ENCODE measurements at regions not wholly inside any gene's neighbourhood (a gene's known extent, or its start where the extent isn't known, plus 50 kb on each side); places are given as distances from the start of the nearest gene placed in this dataset.

DNA sequence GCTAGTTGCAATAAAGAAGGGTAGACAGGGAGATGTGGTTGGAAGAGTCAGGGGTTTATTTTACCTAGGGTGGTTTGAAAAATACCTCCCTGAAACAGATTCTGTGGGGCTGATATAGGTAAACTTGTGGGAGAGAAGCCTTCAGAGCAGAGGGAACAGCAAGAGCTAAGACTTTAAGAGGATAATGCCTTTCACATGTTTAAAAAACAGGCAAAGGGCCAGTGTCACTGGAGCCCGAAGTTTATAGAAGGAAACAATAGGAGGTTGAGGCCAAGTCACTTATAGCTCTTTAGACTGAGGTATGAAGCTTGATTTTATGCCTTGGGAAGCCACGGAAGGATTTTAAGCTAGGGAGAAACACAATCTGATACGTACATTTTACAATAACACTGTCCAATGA, 448.7 kb downstream of the TAFA4 start:
- Mint-ChIP-seq H3K36me3 (peaks cover 0 to 10% of the 10 kb centered on the region in 2 donors), H3K9me3 (peaks cover 0 to 9% of the 10 kb centered on the region in 2 donors), H3K27ac (no peak overlapping the region)
- DNase-seq (ENCODE audit: low spot score in 2 of 2) (no peak), ATAC-seq (no peak)

- no peak for DNase-seq (ENCODE audit: low spot score in 2 of 2)
- no peak for ATAC-seq
- Mint-ChIP-seq H3K9me3 (peaks cover 0 to 9% of the 10 kb centered on the region in 2 donors), H3K36me3 (peaks cover 0 to 10% of the 10 kb centered on the region in 2 donors), H3K27ac (no peak overlapping the region)
Measured at GRCh38 chr3:68483041-68483440, 449.3 kb downstream of the TAFA4 start.

DNA sequence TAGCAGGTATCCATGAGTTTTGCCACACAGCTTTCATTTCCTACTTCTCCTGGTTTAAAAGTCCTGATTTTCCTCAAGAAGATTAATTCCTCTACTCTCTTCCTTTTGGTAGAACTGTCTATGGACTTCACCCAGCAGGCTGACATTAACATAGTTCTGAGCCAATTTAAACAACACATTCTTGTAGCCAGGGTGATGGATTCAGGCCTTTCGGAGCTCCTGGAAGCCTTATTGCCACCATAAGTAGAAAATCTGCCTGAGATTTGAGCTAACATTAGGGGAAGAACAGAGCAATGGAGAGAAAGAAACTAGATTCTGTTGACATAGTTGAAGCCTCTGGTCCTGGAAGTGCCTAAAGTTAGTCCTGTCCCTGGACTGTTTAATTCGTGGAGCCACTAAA, 449.8 kb downstream of the TAFA4 start:
- Mint-ChIP-seq H3K36me3 (peaks cover 0 to 10% of the 10 kb centered on the region in 2 donors), H3K27ac (no peak overlapping the region), H3K9me3 (peaks cover 0 to 9% of the 10 kb centered on the region in 2 donors)
- DNase-seq (ENCODE audit: low spot score in 2 of 2): no peak
- no peak for ATAC-seq

GRCh38 chr3:68479779-68480178, 452.6 kb downstream of the TAFA4 start:
- peaks cover 0 to 3% of the 10 kb centered on the region in 2 donors for H3K9me3 Mint-ChIP-seq
- H3K36me3 Mint-ChIP-seq: peaks cover 0 to 5% of the 10 kb centered on the region in 2 donors
- no peak for DNase-seq (ENCODE audit: low spot score in 2 of 2)
- no peak overlapping the region for H3K27ac Mint-ChIP-seq
- no peak for ATAC-seq

DNA sequence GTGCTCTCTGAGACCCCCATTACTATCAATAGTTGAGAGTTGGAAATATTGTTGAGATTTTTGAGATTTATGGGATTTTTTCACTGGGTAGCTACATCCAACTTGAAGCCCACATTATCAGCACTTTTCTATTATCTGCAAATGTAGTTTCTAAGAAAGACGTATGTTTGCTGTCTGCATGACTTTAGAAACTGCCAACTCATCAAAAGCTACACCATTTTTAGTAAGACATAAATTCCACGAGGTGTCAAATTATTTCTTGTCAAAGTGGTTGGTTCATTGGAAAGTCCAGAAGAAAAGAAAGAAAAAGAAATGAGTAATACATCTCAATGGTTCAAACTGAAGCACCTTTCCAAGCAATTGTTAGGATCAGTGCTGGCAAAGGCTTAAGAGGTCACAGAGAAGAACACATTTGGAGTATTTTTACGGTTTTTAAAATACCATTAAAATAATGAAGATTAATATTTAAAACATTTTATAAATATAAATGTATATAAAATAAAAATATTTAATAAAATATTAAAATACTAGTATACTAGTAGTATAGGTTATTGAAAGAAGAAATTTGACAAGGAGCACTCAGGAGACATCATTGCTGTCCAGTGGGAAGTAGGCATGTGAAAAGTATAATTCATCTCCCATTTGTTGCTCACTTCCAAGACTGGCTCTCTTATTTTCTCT, 463.5 kb downstream of the TAFA4 start:
- DNase-seq (ENCODE audit: low spot score in 2 of 2) (no peak), ATAC-seq (no peak)
- H3K36me3 Mint-ChIP-seq: peaks cover 4 to 7% of the 10 kb centered on the region in 2 donors
- no peak overlapping the region for H3K27ac Mint-ChIP-seq
- peaks cover 5 to 6% of the 10 kb centered on the region in 2 donors for H3K9me3 Mint-ChIP-seq

DNA sequence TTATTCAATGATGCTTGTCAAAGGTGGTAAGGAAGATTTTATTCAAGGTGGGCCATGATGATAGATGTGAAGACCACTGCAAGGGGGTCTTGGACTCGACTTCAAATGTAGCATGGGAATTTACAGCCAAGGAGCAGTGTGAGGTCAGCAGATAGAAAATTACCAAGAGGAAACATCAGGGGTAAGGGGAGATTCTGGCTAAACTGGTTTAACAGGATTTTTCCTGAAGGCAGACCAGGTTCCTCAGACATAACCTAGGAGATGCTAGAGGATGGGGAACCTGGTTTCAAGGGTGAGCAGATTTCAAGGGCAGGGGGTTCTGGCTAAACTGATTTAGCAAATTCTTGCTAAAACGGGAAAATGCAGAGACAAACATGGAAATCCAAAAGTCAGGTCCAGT, 464.9 kb downstream of the TAFA4 start:
- DNase-seq (ENCODE audit: low spot score in 2 of 2) (no peak), ATAC-seq (no peak)
- Mint-ChIP-seq H3K9me3 (peaks cover 5 to 6% of the 10 kb centered on the region in 2 donors), H3K36me3 (peaks cover 4 to 7% of the 10 kb centered on the region in 2 donors), H3K27ac (no peak overlapping the region)

DNA sequence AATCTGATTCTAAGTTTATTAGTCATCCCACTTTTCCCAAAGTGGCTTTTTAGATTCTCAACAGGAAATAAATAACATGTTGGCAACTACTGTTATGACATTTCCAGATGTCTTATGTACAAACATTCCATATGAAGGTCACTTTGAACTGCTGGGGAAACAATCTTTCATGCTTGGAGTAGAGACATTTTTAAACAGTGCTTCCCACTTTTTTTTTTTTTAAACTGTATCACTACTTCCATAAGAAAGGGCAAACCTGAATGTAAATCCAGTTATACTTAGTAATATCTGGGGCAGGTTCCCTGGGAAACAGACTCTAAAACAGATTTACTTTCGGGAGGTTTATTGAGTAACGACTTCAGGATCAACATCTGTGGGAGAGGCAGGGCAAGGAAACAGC, 473.8 kb downstream of the TAFA4 start:
- peaks cover 7 to 9% of the 10 kb centered on the region in 2 donors for H3K9me3 Mint-ChIP-seq
- peaks cover 13 to 26% of the 10 kb centered on the region in 2 donors for H3K36me3 Mint-ChIP-seq
- peak overlapping the region in 1 of 2 donors; percentile 44 for H3K27ac Mint-ChIP-seq
- no peak for DNase-seq (ENCODE audit: low spot score in 2 of 2)
- no peak for ATAC-seq

- no peaks in the 10 kb centered on the region for H3K36me3 Mint-ChIP-seq
- no peak overlapping the region for H3K27ac Mint-ChIP-seq
- ATAC-seq: no peak
- peaks cover 0 to 11% of the 10 kb centered on the region in 2 donors for H3K9me3 Mint-ChIP-seq
- no peak for DNase-seq (ENCODE audit: low spot score in 2 of 2)
Measured at GRCh38 chr3:68448510-68449383, 483.6 kb downstream of the TAFA4 start.

DNA sequence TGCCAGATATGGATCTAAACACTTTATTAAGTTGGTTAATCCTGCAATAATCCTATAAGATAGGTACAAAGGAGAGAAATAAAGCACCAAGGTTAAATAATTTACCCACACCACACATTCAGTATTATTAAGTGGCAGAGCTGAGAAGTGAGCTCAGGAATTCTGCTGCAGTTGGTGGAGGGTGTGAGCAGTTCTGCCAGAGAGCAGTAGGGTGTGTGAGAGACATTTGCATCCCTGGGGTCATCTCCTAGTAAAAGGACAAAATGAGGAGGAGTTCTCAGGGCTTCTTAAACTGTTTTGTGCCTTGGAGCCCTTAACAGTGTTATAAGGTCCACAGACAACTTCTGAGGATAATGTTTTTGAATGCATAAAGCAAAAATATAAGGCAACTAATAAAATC, 484.5 kb downstream of the TAFA4 start:
- no peak for DNase-seq (ENCODE audit: low spot score in 2 of 2)
- ATAC-seq: no peak
- peaks cover 0 to 11% of the 10 kb centered on the region in 2 donors for H3K9me3 Mint-ChIP-seq
- H3K27ac Mint-ChIP-seq: no peak overlapping the region
- H3K36me3 Mint-ChIP-seq: no peaks in the 10 kb centered on the region

DNA sequence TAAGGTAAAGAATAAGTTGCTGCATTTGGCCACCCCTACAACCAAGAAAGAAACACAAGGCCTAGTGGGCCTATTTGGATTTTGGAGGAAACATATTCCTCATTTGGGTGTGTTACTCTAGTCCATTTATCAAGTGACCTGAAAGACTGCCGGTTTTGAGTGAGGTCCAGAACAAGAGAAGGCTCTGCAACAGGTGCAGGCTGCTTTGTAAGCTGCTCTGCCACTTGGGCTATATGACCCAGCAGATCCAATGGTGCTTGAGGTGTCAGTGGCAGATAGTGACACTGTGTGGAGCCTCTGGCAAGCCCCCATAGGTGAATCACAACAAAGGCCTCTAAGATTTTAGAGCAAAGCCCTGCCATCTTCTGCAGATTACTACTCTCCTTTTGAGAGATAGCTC, 491.3 kb downstream of the TAFA4 start:
- no peaks in the 10 kb centered on the region for H3K36me3 Mint-ChIP-seq
- no peak for ATAC-seq
- peaks cover 0 to 5% of the 10 kb centered on the region in 2 donors for H3K9me3 Mint-ChIP-seq
- DNase-seq (ENCODE audit: low spot score in 2 of 2): no peak
- no peak overlapping the region for H3K27ac Mint-ChIP-seq

DNA sequence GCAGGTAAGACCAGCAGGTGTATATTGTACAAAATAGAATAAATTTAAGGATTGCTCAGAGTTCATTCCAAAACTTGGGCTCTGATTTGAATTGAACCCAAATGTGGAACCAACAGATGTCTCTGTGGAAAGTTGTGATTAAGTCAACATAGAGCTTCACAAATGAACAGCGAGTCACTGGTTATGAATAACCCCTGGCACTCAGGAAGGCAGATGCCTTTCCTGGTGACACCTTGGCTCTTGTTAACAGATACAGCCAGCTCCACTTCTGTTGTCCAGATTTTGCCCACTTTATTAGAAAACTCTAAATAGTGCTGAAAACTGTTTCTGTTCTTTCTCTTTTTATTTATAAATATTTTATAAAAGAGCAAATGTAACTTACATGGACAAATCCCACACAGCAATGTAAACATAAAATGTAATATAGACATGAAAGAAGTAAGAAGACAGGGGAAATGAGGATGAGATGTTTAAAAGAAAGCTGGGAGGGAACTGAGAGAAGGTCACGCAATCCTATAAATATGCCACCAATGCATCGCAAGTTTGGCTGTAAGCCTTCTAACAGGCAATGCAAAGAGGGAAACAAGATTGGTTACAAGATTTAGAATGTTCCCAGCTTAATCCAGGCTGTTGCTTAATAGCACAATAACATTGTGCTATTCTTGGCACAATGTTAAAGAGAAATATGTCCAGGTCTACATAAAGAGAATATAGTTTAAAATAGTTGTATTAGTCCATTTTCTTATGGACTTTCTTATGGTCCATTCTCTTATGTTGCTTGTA, 495.5 kb downstream of the TAFA4 start:
- no peak overlapping the region for H3K27ac Mint-ChIP-seq

GRCh38 chr3:68428495-68428894, 503.9 kb downstream of the TAFA4 start:
- DNase-seq (ENCODE audit: low spot score in 2 of 2): no peak
- no peaks in the 10 kb centered on the region for H3K9me3 Mint-ChIP-seq
- ATAC-seq: no peak
- no peaks in the 10 kb centered on the region for H3K36me3 Mint-ChIP-seq
- no peak overlapping the region for H3K27ac Mint-ChIP-seq

More for the DNA sequence above, 495.5 kb downstream of the TAFA4 start:
- ATAC-seq (no peak), DNase-seq (ENCODE audit: low spot score in 2 of 2) (no peak)
- Mint-ChIP-seq H3K36me3 (no peaks in the 10 kb centered on the region), H3K9me3 (peaks cover 0 to 5% of the 10 kb centered on the region in 2 donors)

DNA sequence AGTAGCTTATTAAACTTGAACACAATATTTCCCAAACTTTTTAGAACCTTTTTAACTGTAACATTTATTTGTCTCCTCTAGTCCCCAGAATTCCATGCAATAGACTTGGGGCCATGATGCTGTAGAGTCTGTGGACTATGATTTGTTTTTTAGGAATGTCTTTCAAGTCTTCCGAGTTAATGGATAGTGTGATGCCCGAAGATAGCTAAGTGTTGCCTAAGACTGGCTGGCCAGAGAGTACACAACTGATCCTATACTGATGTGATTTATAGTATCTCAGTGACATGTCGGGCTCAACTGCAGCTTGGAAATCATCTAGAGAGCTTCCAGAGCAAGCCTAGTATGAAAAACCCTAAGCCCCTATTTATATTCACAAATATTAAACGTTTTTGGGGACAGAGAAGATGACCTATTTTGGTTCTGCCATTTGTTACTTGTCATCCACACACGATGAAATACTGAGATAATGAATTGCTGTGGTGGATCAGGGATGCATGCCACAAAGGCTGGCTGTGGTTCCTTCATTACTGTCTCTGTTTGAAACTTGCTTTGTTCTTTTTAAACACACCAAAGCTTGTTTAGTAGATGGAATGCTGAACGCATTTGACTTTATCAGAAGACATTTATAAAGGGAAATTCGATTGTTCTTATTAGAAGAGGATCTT, 507.4 kb downstream of the TAFA4 start:
- DNase-seq (ENCODE audit: low spot score in 2 of 2) (no peak), ATAC-seq (no peak)
- no peak overlapping the region for H3K27ac Mint-ChIP-seq
- H3K36me3 Mint-ChIP-seq: peaks cover 0 to 4% of the 10 kb centered on the region in 2 donors
- no peaks in the 10 kb centered on the region for H3K9me3 Mint-ChIP-seq

- Mint-ChIP-seq H3K27ac (no peak overlapping the region), H3K9me3 (peaks cover 6% of the 10 kb centered on the region in 2 donors), H3K36me3 (no peaks in the 10 kb centered on the region)
- DNase-seq (ENCODE audit: low spot score in 2 of 2) (no peak), ATAC-seq (no peak)
Measured at GRCh38 chr3:68408626-68409025, 523.7 kb downstream of the TAFA4 start.

- H3K27ac Mint-ChIP-seq: no peak overlapping the region
Measured at GRCh38 chr3:68403741-68404140, 528.6 kb downstream of the TAFA4 start.

GRCh38 chr3:68402235-68402918, 530.0 kb downstream of the TAFA4 start:
- Mint-ChIP-seq H3K27ac (no peak overlapping the region), H3K9me3 (peaks cover 3 to 5% of the 10 kb centered on the region in 2 donors), H3K36me3 (peaks cover 0 to 5% of the 10 kb centered on the region in 2 donors)
- no peak for ATAC-seq
- DNase-seq (ENCODE audit: low spot score in 2 of 2): no peak

More at GRCh38 chr3:68403741-68404140, 528.6 kb downstream of the TAFA4 start:
- ATAC-seq: no peak
- Mint-ChIP-seq H3K9me3 (peaks cover 3 to 5% of the 10 kb centered on the region in 2 donors), H3K36me3 (peaks cover 0 to 5% of the 10 kb centered on the region in 2 donors)
- no peak for DNase-seq (ENCODE audit: low spot score in 2 of 2)
